ENCODE measurements at regions not wholly inside any gene's neighbourhood (a gene's known extent, or its start where the extent isn't known, plus 50 kb on each side); places are given as distances from the start of the nearest gene placed in this dataset.

DNA sequence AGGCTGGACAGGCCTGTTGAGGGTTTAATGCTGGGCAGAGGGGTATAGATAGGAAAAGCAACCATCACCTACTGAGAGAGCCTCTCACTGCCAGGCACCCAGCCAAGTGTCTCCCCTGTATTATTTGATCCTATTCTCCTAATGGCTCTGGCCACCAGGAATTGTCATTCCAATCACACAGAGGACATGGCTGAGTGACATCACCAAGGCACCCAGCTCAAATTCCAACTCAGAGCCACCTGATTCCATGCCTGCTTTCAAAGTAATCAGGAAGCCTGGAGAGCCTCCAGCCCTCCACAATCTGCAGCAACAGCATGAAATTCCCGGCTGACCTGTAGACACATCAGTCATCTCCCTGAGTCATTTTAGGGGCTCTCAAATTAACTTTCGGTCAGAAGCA lies 368.9 kb upstream of the C16orf82 start:
- POLR2A ChIA-PET: no interaction called here
- CTCF ChIA-PET: no interaction called here
- DNase-seq (no peak), ATAC-seq (replicated peaks in 1 of 4) (no peak)
- no peaks in the 10 kb centered on the region for H3K4me1 Mint-ChIP-seq
- no peaks in the 10 kb centered on the region for H3K36me3 ChIP-seq (ENCODE audit: control insufficient read depth in 2 of 2, extremely low read depth in 1 of 2, insufficient read depth in 1 of 2, low read length in 1 of 2)
- no peaks in the 10 kb centered on the region for H3K36me3 Mint-ChIP-seq
- no peak overlapping the region for H3K27ac ChIP-seq (ENCODE audit: low read length)
- peaks cover 0 to 14% of the 10 kb centered on the region in 2 experiments for H3K27me3 ChIP-seq (replicated peaks in 1 of 2; ENCODE audit: control insufficient read depth in 2 of 2, extremely low read depth in 1 of 2, insufficient read depth in 2 of 2, low read length in 1 of 2)
- WGBS (ENCODE audit: insufficient coverage): no CpG with 5 or more reads among the region's 2 CpGs
- no peak overlapping the region for H3K4me3 Mint-ChIP-seq
- H3K9me3 Mint-ChIP-seq: peaks cover 5 to 11% (median 8%) of the 10 kb centered on the region in 3 donors
- no peaks in the 10 kb centered on the region for H3K9me3 ChIP-seq
- H3K27ac Mint-ChIP-seq: no peak overlapping the region
- no peak overlapping the region for H3K4me3 ChIP-seq (ENCODE audit: control insufficient read depth in 1 of 2, extremely low read depth in 1 of 2, low read length in 1 of 2)
- H3K4me1 ChIP-seq (ENCODE audit: control insufficient read depth in 1 of 2, extremely low read depth in 1 of 2, insufficient read depth in 2 of 2, low read length in 2 of 2): no peaks in the 10 kb centered on the region
- H3K27me3 Mint-ChIP-seq: peaks cover 5 to 15% of the 10 kb centered on the region in 2 donors

DNA sequence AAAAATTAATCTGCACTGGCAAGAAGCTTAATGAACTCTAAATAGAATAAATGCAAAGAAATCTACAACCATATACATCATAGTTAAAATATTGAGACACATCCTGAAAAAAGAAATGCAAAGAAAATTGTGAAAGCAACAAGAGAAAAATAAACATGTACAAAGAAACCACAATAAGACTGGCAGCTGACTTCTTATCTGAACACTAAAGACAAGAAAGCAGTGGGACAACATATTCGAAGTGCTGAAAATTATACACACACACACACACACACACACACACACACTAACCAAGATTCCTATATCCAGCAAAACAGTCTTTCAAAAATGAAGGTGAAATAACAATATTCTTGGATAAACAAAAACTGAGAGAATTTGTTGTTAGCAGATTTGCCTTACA lies 366.5 kb upstream of the C16orf82 start:
- H3K36me3 Mint-ChIP-seq: no peaks in the 10 kb centered on the region
- ChIA-PET CTCF (no interaction called here), POLR2A (no interaction called here)
- WGBS (ENCODE audit: insufficient coverage): no CpG with 5 or more reads among the region's 1 CpG
- no peak overlapping the region for H3K4me3 Mint-ChIP-seq
- Histone ChIP-seq H3K27me3 (replicated peaks in 1 of 2; ENCODE audit: control insufficient read depth in 2 of 2, extremely low read depth in 1 of 2, insufficient read depth in 2 of 2, low read length in 1 of 2) (peaks cover 0 to 9% of the 10 kb centered on the region in 2 experiments), H3K4me1 (ENCODE audit: control insufficient read depth in 1 of 2, extremely low read depth in 1 of 2, insufficient read depth in 2 of 2, low read length in 2 of 2) (no peaks in the 10 kb centered on the region), H3K4me3 (ENCODE audit: control insufficient read depth in 1 of 2, extremely low read depth in 1 of 2, low read length in 1 of 2) (no peak overlapping the region), H3K9me3 (no peaks in the 10 kb centered on the region), H3K36me3 (ENCODE audit: control insufficient read depth in 2 of 2, extremely low read depth in 1 of 2, insufficient read depth in 1 of 2, low read length in 1 of 2) (no peaks in the 10 kb centered on the region), H3K27ac (ENCODE audit: low read length) (no peak overlapping the region)
- no peak overlapping the region for H3K27ac Mint-ChIP-seq
- H3K27me3 Mint-ChIP-seq: peaks cover 5 to 16% of the 10 kb centered on the region in 2 donors
- DNase-seq: no peak
- no peaks in the 10 kb centered on the region for H3K4me1 Mint-ChIP-seq
- ATAC-seq (replicated peaks in 1 of 4): no peak
- peaks cover 5 to 11% (median 8%) of the 10 kb centered on the region in 3 donors for H3K9me3 Mint-ChIP-seq

DNA sequence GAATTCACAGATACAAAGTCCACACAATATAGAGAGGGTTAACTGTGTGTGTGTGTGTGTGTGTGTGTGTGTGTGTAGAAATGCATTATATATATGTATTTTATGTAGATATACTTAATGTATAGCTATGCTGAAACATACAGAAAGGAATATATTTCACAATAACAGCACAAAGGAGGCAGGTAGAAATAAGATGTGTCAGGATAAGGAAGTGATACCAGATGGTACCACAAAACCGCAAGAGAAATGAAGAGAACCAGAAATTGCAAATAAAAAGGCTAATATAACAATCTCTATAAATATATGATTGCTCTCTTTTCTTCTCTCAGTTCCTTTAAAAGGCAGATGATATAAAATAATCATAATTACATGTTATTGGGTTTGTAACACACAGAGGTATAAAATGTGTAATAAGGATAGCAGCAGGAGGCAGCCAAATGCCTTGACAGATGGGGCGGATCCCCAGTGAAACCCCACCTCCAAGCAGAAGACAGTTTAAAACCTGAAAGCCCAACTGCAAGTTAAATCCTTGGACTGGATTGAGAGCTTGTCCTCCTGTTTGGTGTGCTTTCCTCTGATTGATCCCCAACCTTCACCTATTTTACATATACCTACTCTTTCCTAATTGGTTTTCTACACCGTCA lies 365.4 kb upstream of the C16orf82 start:
- Mint-ChIP-seq H3K27me3 (peaks cover 5 to 14% of the 10 kb centered on the region in 2 donors), H3K4me3 (no peak overlapping the region), H3K27ac (no peak overlapping the region), H3K36me3 (no peaks in the 10 kb centered on the region), H3K9me3 (peaks cover 5 to 11% (median 8%) of the 10 kb centered on the region in 3 donors), H3K4me1 (no peaks in the 10 kb centered on the region)
- WGBS (ENCODE audit: insufficient coverage): no CpG with 5 or more reads among the region's 3 CpGs
- H3K27me3 ChIP-seq (replicated peaks in 1 of 2; ENCODE audit: control insufficient read depth in 2 of 2, extremely low read depth in 1 of 2, insufficient read depth in 2 of 2, low read length in 1 of 2): peaks cover 0 to 9% of the 10 kb centered on the region in 2 experiments
- H3K36me3 ChIP-seq (ENCODE audit: control insufficient read depth in 2 of 2, extremely low read depth in 1 of 2, insufficient read depth in 1 of 2, low read length in 1 of 2): no peaks in the 10 kb centered on the region
- no peak for ATAC-seq (replicated peaks in 1 of 4)
- H3K9me3 ChIP-seq: no peaks in the 10 kb centered on the region
- POLR2A ChIA-PET: no interaction called here
- no peak for DNase-seq
- CTCF ChIA-PET: no interaction called here
- no peak overlapping the region for H3K4me3 ChIP-seq (ENCODE audit: control insufficient read depth in 1 of 2, extremely low read depth in 1 of 2, low read length in 1 of 2)
- no peak overlapping the region for H3K27ac ChIP-seq (ENCODE audit: low read length)
- H3K4me1 ChIP-seq (ENCODE audit: control insufficient read depth in 1 of 2, extremely low read depth in 1 of 2, insufficient read depth in 2 of 2, low read length in 2 of 2): no peaks in the 10 kb centered on the region

DNA sequence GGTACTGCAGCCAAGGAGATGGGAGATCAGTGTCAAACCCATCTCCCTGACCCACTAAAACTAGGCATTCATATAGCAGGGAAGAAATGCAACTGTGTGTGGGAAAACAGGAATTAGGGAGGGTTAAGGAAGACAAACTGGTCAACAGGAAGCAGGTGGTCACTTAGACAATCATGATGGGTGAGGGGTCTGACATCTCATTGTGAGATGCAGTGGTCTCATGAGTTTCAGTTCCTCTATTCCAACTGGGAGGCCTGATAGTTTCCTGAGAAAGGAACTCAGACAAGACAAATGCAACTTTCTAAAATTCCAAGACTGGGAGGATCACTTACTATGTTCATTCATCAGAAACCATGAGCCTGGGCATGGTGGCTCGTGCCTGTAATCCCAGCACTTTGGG lies 361.4 kb upstream of the C16orf82 start:
- Mint-ChIP-seq H3K27me3 (peaks cover 0 to 10% of the 10 kb centered on the region in 2 donors), H3K4me3 (no peak overlapping the region), H3K4me1 (no peaks in the 10 kb centered on the region), H3K27ac (no peak overlapping the region), H3K9me3 (no peaks in the 10 kb centered on the region), H3K36me3 (no peaks in the 10 kb centered on the region)
- WGBS (ENCODE audit: insufficient coverage): 50% methylated on average over 1 of the region's 1 CpG
- ATAC-seq (replicated peaks in 1 of 4) (no peak), DNase-seq (no peak)
- CTCF ChIA-PET: no interaction called here
- H3K4me1 ChIP-seq (ENCODE audit: control insufficient read depth in 1 of 2, extremely low read depth in 1 of 2, insufficient read depth in 2 of 2, low read length in 2 of 2): no peaks in the 10 kb centered on the region
- no peak overlapping the region for H3K4me3 ChIP-seq (ENCODE audit: control insufficient read depth in 1 of 2, extremely low read depth in 1 of 2, low read length in 1 of 2)
- peaks cover 0 to 2% of the 10 kb centered on the region in 2 experiments for H3K27me3 ChIP-seq (replicated peaks in 1 of 2; ENCODE audit: control insufficient read depth in 2 of 2, extremely low read depth in 1 of 2, insufficient read depth in 2 of 2, low read length in 1 of 2)
- POLR2A ChIA-PET: no interaction called here
- no peaks in the 10 kb centered on the region for H3K36me3 ChIP-seq (ENCODE audit: control insufficient read depth in 2 of 2, extremely low read depth in 1 of 2, insufficient read depth in 1 of 2, low read length in 1 of 2)
- H3K9me3 ChIP-seq: no peaks in the 10 kb centered on the region
- no peak overlapping the region for H3K27ac ChIP-seq (ENCODE audit: low read length)

DNA sequence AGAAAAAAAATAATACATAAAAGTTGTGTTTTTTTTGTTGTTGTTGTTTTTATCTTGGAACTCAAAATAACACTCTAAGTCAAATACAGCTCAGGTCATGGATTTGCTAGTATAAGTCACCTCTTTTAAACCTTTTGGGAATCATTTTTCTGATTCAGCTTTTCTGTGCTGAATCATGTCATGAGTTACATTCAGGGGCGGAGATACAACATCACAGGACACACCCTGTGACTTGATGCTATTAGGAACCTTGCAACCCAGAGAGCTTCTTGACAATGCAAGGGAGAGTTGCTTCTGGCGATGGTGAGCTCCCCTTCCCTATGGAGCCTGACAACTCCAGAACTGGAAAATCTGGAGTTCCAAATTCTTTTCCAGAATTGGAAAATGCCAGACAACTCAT lies 358.3 kb upstream of the C16orf82 start:
- ATAC-seq (replicated peaks in 1 of 4) (no peak), DNase-seq (no peak)
- H3K4me1 Mint-ChIP-seq: no peaks in the 10 kb centered on the region
- no peaks in the 10 kb centered on the region for H3K9me3 Mint-ChIP-seq
- WGBS (ENCODE audit: insufficient coverage): 90% methylated on average over 2 of the region's 2 CpGs
- H3K27me3 Mint-ChIP-seq: peaks cover 0 to 2% of the 10 kb centered on the region in 2 donors
- Histone ChIP-seq H3K27ac (ENCODE audit: low read length) (no peak overlapping the region), H3K4me3 (ENCODE audit: control insufficient read depth in 1 of 2, extremely low read depth in 1 of 2, low read length in 1 of 2) (no peak overlapping the region), H3K4me1 (ENCODE audit: control insufficient read depth in 1 of 2, extremely low read depth in 1 of 2, insufficient read depth in 2 of 2, low read length in 2 of 2) (no peaks in the 10 kb centered on the region), H3K27me3 (replicated peaks in 1 of 2; ENCODE audit: control insufficient read depth in 2 of 2, extremely low read depth in 1 of 2, insufficient read depth in 2 of 2, low read length in 1 of 2) (no peaks in the 10 kb centered on the region), H3K36me3 (ENCODE audit: control insufficient read depth in 2 of 2, extremely low read depth in 1 of 2, insufficient read depth in 1 of 2, low read length in 1 of 2) (no peaks in the 10 kb centered on the region), H3K9me3 (no peaks in the 10 kb centered on the region)
- POLR2A ChIA-PET: no interaction called here
- no peak overlapping the region for H3K27ac Mint-ChIP-seq
- CTCF ChIA-PET: interaction anchor here in 1 of 2 donors (0.6 kb wide), 1 partner anchor 354 kb away, joined by 4 read pairs; no protein-coding TSS in a partner anchor
- no peak overlapping the region for H3K4me3 Mint-ChIP-seq
- H3K36me3 Mint-ChIP-seq: no peaks in the 10 kb centered on the region

DNA sequence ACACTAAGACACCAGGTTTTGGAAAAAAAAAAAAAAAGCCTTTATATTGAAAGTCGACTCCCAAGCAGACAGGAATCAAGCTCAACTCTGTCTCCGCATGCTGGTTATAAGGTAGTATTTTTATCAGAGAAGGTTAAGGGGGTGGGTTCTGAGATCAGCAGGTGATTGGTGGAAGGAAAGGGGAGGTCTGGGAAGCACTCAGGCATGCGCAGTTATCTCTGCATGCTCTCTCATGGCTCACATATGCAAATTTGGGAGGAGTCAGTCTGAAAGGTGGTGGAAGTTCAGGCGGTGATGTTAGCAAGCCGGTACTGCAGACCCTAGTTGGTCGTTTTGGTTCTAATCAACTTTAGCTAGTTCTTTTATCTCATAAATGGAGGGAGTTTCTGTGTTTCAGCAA lies 357.6 kb upstream of the C16orf82 start:
- Mint-ChIP-seq H3K27me3 (peaks cover 0 to 1% of the 10 kb centered on the region in 2 donors), H3K4me3 (no peak overlapping the region), H3K36me3 (no peaks in the 10 kb centered on the region), H3K4me1 (no peaks in the 10 kb centered on the region), H3K9me3 (no peaks in the 10 kb centered on the region), H3K27ac (no peak overlapping the region)
- ChIA-PET CTCF (no interaction called here), POLR2A (no interaction called here)
- no peak overlapping the region for H3K27ac ChIP-seq (ENCODE audit: low read length)
- ATAC-seq (replicated peaks in 1 of 4): no peak
- no peak for DNase-seq
- no peaks in the 10 kb centered on the region for H3K36me3 ChIP-seq (ENCODE audit: control insufficient read depth in 2 of 2, extremely low read depth in 1 of 2, insufficient read depth in 1 of 2, low read length in 1 of 2)
- 100% methylated on average over 1 of the region's 6 CpGs for WGBS (ENCODE audit: insufficient coverage)
- H3K4me1 ChIP-seq (ENCODE audit: control insufficient read depth in 1 of 2, extremely low read depth in 1 of 2, insufficient read depth in 2 of 2, low read length in 2 of 2): no peaks in the 10 kb centered on the region
- no peak overlapping the region for H3K4me3 ChIP-seq (ENCODE audit: control insufficient read depth in 1 of 2, extremely low read depth in 1 of 2, low read length in 1 of 2)
- no peaks in the 10 kb centered on the region for H3K27me3 ChIP-seq (replicated peaks in 1 of 2; ENCODE audit: control insufficient read depth in 2 of 2, extremely low read depth in 1 of 2, insufficient read depth in 2 of 2, low read length in 1 of 2)
- no peaks in the 10 kb centered on the region for H3K9me3 ChIP-seq

DNA sequence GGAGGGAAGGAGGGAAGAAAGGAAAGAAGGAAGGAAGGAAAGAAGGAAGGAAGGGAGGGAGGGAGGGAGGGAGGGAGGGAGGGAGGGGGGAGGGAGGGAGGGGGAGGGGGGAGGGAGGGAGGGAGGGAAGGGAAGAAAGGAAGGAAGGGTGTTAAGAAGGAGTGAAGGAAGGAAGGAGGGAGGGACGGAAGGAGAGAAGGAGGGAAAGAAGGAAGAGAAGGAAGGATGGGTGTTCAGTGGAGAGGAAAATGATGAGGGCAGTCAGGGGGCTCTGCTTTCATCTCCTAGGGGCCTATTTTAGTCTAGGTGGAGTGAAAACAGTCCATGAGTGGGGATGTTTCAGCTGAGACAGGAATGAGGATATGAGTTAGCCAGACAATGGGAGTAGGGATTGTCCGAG lies 357.0 kb upstream of the C16orf82 start:
- H3K36me3 Mint-ChIP-seq: no peaks in the 10 kb centered on the region
- ChIA-PET CTCF (no interaction called here), POLR2A (no interaction called here)
- Histone ChIP-seq H3K9me3 (no peaks in the 10 kb centered on the region), H3K27ac (ENCODE audit: low read length) (no peak overlapping the region), H3K4me1 (ENCODE audit: control insufficient read depth in 1 of 2, extremely low read depth in 1 of 2, insufficient read depth in 2 of 2, low read length in 2 of 2) (no peaks in the 10 kb centered on the region), H3K27me3 (replicated peaks in 1 of 2; ENCODE audit: control insufficient read depth in 2 of 2, extremely low read depth in 1 of 2, insufficient read depth in 2 of 2, low read length in 1 of 2) (no peaks in the 10 kb centered on the region), H3K4me3 (ENCODE audit: control insufficient read depth in 1 of 2, extremely low read depth in 1 of 2, low read length in 1 of 2) (no peak overlapping the region), H3K36me3 (ENCODE audit: control insufficient read depth in 2 of 2, extremely low read depth in 1 of 2, insufficient read depth in 1 of 2, low read length in 1 of 2) (no peaks in the 10 kb centered on the region)
- H3K4me3 Mint-ChIP-seq: no peak overlapping the region
- no peaks in the 10 kb centered on the region for H3K4me1 Mint-ChIP-seq
- H3K27ac Mint-ChIP-seq: no peak overlapping the region
- DNase-seq (no peak), ATAC-seq (replicated peaks in 1 of 4) (no peak)
- WGBS (ENCODE audit: insufficient coverage): 97% methylated on average over 2 of the region's 2 CpGs
- peaks cover 0 to 1% of the 10 kb centered on the region in 2 donors for H3K27me3 Mint-ChIP-seq
- no peaks in the 10 kb centered on the region for H3K9me3 Mint-ChIP-seq
